GM23338 (cell line): ENCODE measurements at regions not wholly inside any gene's neighbourhood (a gene's known extent, or its start where the extent isn't known, plus 50 kb on each side); places are given as distances from the start of the nearest gene placed in this dataset.

Experiments used
- CREB1 ChIP-seq: fragments of 250-450 bp; sonication (Bioruptor Pico); IDR thresholded peaks from 2 replicates; pipeline ENCODE4 v1.5.0; 2020; ENCODE audit warnings: low read depth, mild to moderate bottlenecking, moderate library complexity
- EZH2 ChIP-seq: fragments of 200-600 bp; sonication (generic); IDR thresholded peaks from one replicate; pipeline ENCODE4 v1.8.0; 2017; ENCODE audit warnings: antibody characterized with exemption, mild to moderate bottlenecking, low read depth; ENCODE audit not compliant: unreplicated experiment
- EZH2phosphoT487 ChIP-seq: fragments of 200-600 bp; sonication (generic); IDR thresholded peaks from one replicate; pipeline ENCODE4 v1.8.1; 2018; ENCODE audit warnings: antibody characterized with exemption; ENCODE audit not compliant: unreplicated experiment
- JUNB ChIP-seq: IDR thresholded peaks from one replicate; pipeline ENCODE4 v1.6.1; 2016; ENCODE audit warnings: antibody characterized with exemption; ENCODE audit not compliant: unreplicated experiment
- POLR2AphosphoS5 ChIP-seq: IDR thresholded peaks from 2 replicates; pipeline ENCODE4 v1.6.1; 2016; ENCODE audit warnings: antibody characterized with exemption, low read depth
- REST ChIP-seq: IDR thresholded peaks from one replicate; pipeline ENCODE4 v1.6.1; 2018; ENCODE audit warnings: antibody characterized with exemption; ENCODE audit not compliant: unreplicated experiment
- ZNF331 ChIP-seq: fragments of 250-450 bp; sonication (Bioruptor Pico); IDR thresholded peaks from 2 replicates; pipeline ENCODE4 v1.5.0; 2020; ENCODE audit warnings: low read depth, mild to moderate bottlenecking, moderate library complexity
- TF ChIP-seq, protein P1 (sequence below), 2 experiments: fragments of 200-600 bp in 1 of 2; sonication (generic) in 1 of 2; conservative IDR thresholded peaks; 2 replicates each; pipeline versions ENCODE4 v1.5.1 to v1.6.1; 2016 to 2017; ENCODE audit warnings: antibody characterized with exemption in 2 of 2, low read depth in 2 of 2, mild to moderate bottlenecking in 2 of 2, moderate library complexity in 1 of 2

- TF ChIP-seq, protein P1, sequence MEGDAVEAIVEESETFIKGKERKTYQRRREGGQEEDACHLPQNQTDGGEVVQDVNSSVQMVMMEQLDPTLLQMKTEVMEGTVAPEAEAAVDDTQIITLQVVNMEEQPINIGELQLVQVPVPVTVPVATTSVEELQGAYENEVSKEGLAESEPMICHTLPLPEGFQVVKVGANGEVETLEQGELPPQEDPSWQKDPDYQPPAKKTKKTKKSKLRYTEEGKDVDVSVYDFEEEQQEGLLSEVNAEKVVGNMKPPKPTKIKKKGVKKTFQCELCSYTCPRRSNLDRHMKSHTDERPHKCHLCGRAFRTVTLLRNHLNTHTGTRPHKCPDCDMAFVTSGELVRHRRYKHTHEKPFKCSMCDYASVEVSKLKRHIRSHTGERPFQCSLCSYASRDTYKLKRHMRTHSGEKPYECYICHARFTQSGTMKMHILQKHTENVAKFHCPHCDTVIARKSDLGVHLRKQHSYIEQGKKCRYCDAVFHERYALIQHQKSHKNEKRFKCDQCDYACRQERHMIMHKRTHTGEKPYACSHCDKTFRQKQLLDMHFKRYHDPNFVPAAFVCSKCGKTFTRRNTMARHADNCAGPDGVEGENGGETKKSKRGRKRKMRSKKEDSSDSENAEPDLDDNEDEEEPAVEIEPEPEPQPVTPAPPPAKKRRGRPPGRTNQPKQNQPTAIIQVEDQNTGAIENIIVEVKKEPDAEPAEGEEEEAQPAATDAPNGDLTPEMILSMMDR (conservative IDR thresholded peaks at IDR 0.05; ENCODE audit: low read depth in 2 of 2) = no peak
- TF ChIP-seq POLR2AphosphoS5 (no peak), REST (no peak), EZH2 (no peak), JUNB (no peak), ZNF331 (CRISPR knock-in tag) (no peak), CREB1 (CRISPR knock-in tag) (no peak), EZH2phosphoT487 (no peak)
Observed at GRCh38 chrX:30967516-30967915, 78.5 kb upstream of the TAB3 start.
